NCI-H1694 (cell line): ENCODE measurements at regions not wholly inside any gene's neighbourhood (a gene's known extent, or its start where the extent isn't known, plus 50 kb on each side); places are given as distances from the start of the nearest gene placed in this dataset.

Experiments used
- DNase-seq: peaks from one replicate; lab custom pipeline; 2025; lab: John Stamatoyannopoulos, UW

GRCh38 chr15:77712438-77712837 lies 79.7 kb upstream of the LINGO1 start:
- no peak for DNase-seq

GRCh38 chr15:77710637-77711036 lies 77.9 kb upstream of the LINGO1 start:
- no peak for DNase-seq

- no peak for DNase-seq
These were observed 77.5 kb upstream of the LINGO1 start for GRCh38 chr15:77710206-77710605.

GRCh38 chr15:77709135-77709886 lies 76.6 kb upstream of the LINGO1 start:
- DNase-seq = no peak

GRCh38 chr15:77706482-77707244 lies 74.0 kb upstream of the LINGO1 start:
- no peak for DNase-seq

GRCh38 chr15:77702211-77702957 lies 69.7 kb upstream of the LINGO1 start:
- no peak for DNase-seq

- no peak for DNase-seq
These were observed 65.8 kb upstream of the LINGO1 start for GRCh38 chr15:77698481-77698880.

- DNase-seq = no peak
These were observed 65.2 kb upstream of the LINGO1 start for GRCh38 chr15:77697893-77698292.

- no peak for DNase-seq
These were observed 64.2 kb upstream of the LINGO1 start for GRCh38 chr15:77696871-77697270.

- no peak for DNase-seq
These were observed 63.4 kb upstream of the LINGO1 start for GRCh38 chr15:77695961-77696582.

GRCh38 chr15:77695548-77695947 lies 62.8 kb upstream of the LINGO1 start:
- no peak for DNase-seq

GRCh38 chr15:77693576-77693975 lies 60.9 kb upstream of the LINGO1 start:
- no peak for DNase-seq

GRCh38 chr15:77692614-77693013 lies 59.9 kb upstream of the LINGO1 start:
- no peak for DNase-seq

GRCh38 chr15:77691607-77692006 lies 58.9 kb upstream of the LINGO1 start:
- DNase-seq = no peak

GRCh38 chr15:77689821-77690220 lies 57.1 kb upstream of the LINGO1 start:
- no peak for DNase-seq

GRCh38 chr15:77688693-77689092 lies 56.0 kb upstream of the LINGO1 start:
- DNase-seq = no peak

- DNase-seq = no peak
These were observed 55.6 kb upstream of the LINGO1 start for GRCh38 chr15:77688266-77688665.

GRCh38 chr15:77685082-77685815 lies 52.5 kb upstream of the LINGO1 start:
- DNase-seq = no peak

GRCh38 chr15:77684341-77685081 lies 51.8 kb upstream of the LINGO1 start:
- DNase-seq = no peak

- DNase-seq = no peak
These were observed 49.9 kb upstream of the LINGO1 start for GRCh38 chr15:77682564-77682963.
